ENCODE measurements at regions not wholly inside any gene's neighbourhood (a gene's known extent, or its start where the extent isn't known, plus 50 kb on each side); places are given as distances from the start of the nearest gene placed in this dataset.

- Mint-ChIP-seq H3K27me3 (peaks cover 0 to 4% (median 0%) of the 10 kb centered on the region in 5 donors), H3K4me1 (peaks cover 22 to 62% (median 55%) of the 10 kb centered on the region in 7 donors), H3K27ac (peak overlapping the region; percentile 60 to 93 (median 89)), H3K4me3 (peak overlapping the region; percentile 69 to 89 (median 76)), H3K36me3 (peaks cover 0 to 15% (median 0%) of the 10 kb centered on the region in 5 donors), H3K9me3 (peaks cover 0 to 3% (median 0%) of the 10 kb centered on the region in 11 donors)
- Histone ChIP-seq H3K9me3 (ENCODE audit: control insufficient read depth in 2 of 3, low read length in 3 of 3) (no peaks in the 10 kb centered on the region), H3K36me3 (ENCODE audit: control insufficient read depth in 2 of 3, insufficient read depth in 3 of 3, low read length in 3 of 3) (no peaks in the 10 kb centered on the region), H3K4me1 (ENCODE audit: control insufficient read depth in 2 of 2, insufficient read depth in 2 of 2, low read length in 2 of 2) (peaks cover 39 to 48% of the 10 kb centered on the region in 2 donors), H3K4me3 (ENCODE audit: low read length) (peak overlapping the region; percentile 29), H3K27ac (ENCODE audit: low read depth, low read length) (peak overlapping the region; percentile 39), H3K27me3 (ENCODE audit: control insufficient read depth in 2 of 2, insufficient read depth in 2 of 2, low read length in 2 of 2) (no peaks in the 10 kb centered on the region)
- intact Hi-C loops (cut with micrococcal nuclease): loop anchor here (1.0 to 5.0 kb wide), 3 partner anchors 7 to 162 kb away; no protein-coding TSS in a partner anchor
- POLR2A ChIA-PET: interaction anchor here (0.6 to 9.4 kb wide), 8 partner anchors 8 to 1167 kb away, joined by 3 to 113 read pairs (median 4); partner anchors contain the start of gene AMZ2
- ATAC-seq: peak; percentile 87
- peak in 7 of 9 donors; percentile 57 to 75 (median 64) for DNase-seq
- CTCF ChIA-PET: interaction anchor here (0.6 to 4.5 kb wide), 5 partner anchors 10 to 19 kb away, joined by 3 to 39 read pairs (median 11); no protein-coding TSS in a partner anchor
These were observed 62.9 kb upstream of the AMZ2 start for GRCh38 chr17:68184816-68185436.

DNA sequence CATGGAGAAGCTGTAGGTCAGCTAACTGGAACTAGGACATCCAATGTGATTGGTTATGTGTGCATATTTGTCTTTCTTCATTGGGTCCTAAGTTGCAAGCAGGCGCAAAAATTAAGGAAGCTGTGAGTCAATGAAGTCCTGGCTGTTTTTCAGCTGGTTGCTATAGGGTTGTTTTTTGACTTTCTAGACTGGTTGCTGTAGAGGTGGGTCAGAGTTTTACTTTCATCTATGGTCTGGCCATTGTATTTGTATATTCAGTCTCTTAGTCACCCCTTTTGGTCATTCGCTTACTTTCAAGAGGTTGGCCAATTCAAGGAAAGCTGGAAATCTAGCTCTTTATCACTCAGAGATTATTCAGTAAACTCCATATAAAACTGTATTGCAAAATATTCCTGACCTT lies 62.0 kb upstream of the AMZ2 start:
- no peak overlapping the region for H3K4me3 Mint-ChIP-seq
- intact Hi-C loops (cut with micrococcal nuclease): no loop called here
- Histone ChIP-seq H3K4me1 (ENCODE audit: control insufficient read depth in 2 of 2, insufficient read depth in 2 of 2, low read length in 2 of 2) (peaks cover 39 to 43% of the 10 kb centered on the region in 2 donors), H3K4me3 (ENCODE audit: low read length) (no peak overlapping the region), H3K27ac (ENCODE audit: low read depth, low read length) (no peak overlapping the region), H3K36me3 (ENCODE audit: control insufficient read depth in 2 of 3, insufficient read depth in 3 of 3, low read length in 3 of 3) (no peaks in the 10 kb centered on the region), H3K27me3 (ENCODE audit: control insufficient read depth in 2 of 2, insufficient read depth in 2 of 2, low read length in 2 of 2) (no peaks in the 10 kb centered on the region), H3K9me3 (ENCODE audit: control insufficient read depth in 2 of 3, low read length in 3 of 3) (no peaks in the 10 kb centered on the region)
- H3K4me1 Mint-ChIP-seq: peaks cover 18 to 55% (median 48%) of the 10 kb centered on the region in 7 donors
- peaks cover 0 to 7% (median 0%) of the 10 kb centered on the region in 5 donors for H3K27me3 Mint-ChIP-seq
- H3K27ac Mint-ChIP-seq: peak overlapping the region in 5 of 9 donors; percentile 36 to 93 (median 81)
- POLR2A ChIA-PET: interaction anchor here (0.6 to 9.4 kb wide), 7 partner anchors 9 to 1168 kb away, joined by 3 to 113 read pairs (median 5); partner anchors contain the start of genes AMZ2 and WIPI1
- ATAC-seq (no peak), DNase-seq (no peak)
- CTCF ChIA-PET: interaction anchor here (1.4 to 4.5 kb wide), 3 partner anchors 9 to 15 kb away, joined by 4 to 39 read pairs (median 27); no protein-coding TSS in a partner anchor
- no peaks in the 10 kb centered on the region for H3K9me3 Mint-ChIP-seq
- H3K36me3 Mint-ChIP-seq: peaks cover 0 to 11% (median 0%) of the 10 kb centered on the region in 5 donors

DNA sequence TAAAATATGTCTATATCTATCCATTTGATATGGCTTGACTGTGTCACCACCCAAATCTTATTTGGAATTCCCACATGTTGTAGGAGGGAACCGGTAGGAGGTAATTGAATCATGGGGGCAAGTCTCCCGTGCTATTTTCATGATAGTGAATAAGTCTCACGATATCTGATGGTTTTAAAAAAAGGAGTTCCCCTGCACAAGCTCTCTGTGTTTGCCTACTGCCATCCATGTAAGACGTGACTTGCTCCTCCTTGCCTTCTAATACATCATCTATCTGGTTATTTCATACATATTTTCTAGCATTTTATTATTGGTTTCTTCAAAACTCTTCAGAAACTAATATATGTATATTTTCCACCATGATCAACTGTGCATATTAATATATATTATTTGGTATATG lies 57.3 kb upstream of the AMZ2 start:
- Mint-ChIP-seq H3K4me1 (peaks cover 5 to 18% (median 11%) of the 10 kb centered on the region in 7 donors), H3K27ac (no peak overlapping the region), H3K4me3 (no peak overlapping the region), H3K27me3 (peaks cover 0 to 41% (median 0%) of the 10 kb centered on the region in 5 donors), H3K36me3 (peaks cover 0 to 4% (median 0%) of the 10 kb centered on the region in 5 donors), H3K9me3 (no peaks in the 10 kb centered on the region)
- Histone ChIP-seq H3K4me3 (ENCODE audit: low read length) (no peak overlapping the region), H3K9me3 (ENCODE audit: control insufficient read depth in 2 of 3, low read length in 3 of 3) (no peaks in the 10 kb centered on the region), H3K27me3 (ENCODE audit: control insufficient read depth in 2 of 2, insufficient read depth in 2 of 2, low read length in 2 of 2) (no peaks in the 10 kb centered on the region), H3K36me3 (ENCODE audit: control insufficient read depth in 2 of 3, insufficient read depth in 3 of 3, low read length in 3 of 3) (no peaks in the 10 kb centered on the region), H3K4me1 (ENCODE audit: control insufficient read depth in 2 of 2, insufficient read depth in 2 of 2, low read length in 2 of 2) (peaks cover 5 to 20% of the 10 kb centered on the region in 2 donors), H3K27ac (ENCODE audit: low read depth, low read length) (no peak overlapping the region)
- ChIA-PET POLR2A (interaction anchor here (1.2 kb wide), 2 partner anchors 9 to 10 kb away, joined by 3 to 5 read pairs; no protein-coding TSS in a partner anchor), CTCF (interaction anchor here (1.1 kb wide), 1 partner anchor 10 kb away, joined by 3 read pairs; no protein-coding TSS in a partner anchor)
- intact Hi-C loops (cut with micrococcal nuclease): no loop called here
- DNase-seq (no peak), ATAC-seq (no peak)

DNA sequence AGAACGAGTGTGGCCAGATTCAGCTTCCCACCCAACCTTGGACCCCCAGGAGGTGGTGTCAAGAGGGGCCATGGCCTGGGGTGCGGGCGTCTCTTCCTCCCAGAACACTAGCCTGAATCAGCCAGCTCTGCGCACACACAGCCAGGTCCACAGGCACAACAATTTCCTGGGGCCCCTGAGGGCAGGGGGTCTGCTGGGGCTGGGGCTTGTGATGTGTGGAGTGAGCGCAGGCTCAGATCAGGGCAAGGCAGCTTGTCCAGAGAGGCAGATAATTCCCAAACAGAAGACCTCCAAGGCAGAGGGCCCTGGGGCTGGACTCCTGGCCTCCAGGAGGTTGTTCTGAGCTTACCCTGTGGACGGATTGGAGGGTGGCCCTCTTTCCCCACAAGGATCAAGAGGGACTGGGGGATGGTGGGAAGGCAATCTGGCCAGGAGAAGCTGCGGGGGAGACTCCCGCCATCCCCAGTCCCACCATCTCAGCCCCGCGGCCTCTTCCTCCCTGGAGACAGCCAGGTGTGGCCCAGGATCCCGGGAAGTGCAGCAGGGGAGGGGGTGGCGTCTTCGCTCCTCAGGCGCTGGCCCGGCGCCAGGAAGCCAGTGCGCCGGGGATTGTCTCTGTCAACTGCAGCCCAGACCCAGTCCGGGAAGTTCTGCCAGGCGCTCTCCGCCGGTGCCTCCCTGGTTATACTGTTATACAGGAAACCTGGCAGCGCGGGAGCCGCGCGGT lies 52.0 kb upstream of the AMZ2 start:
- Mint-ChIP-seq H3K27ac (peak overlapping the region in 1 of 9 donors; percentile 13), H3K4me3 (peak overlapping the region; percentile 50 to 91 (median 73)), H3K27me3 (peaks cover 4 to 75% (median 9%) of the 10 kb centered on the region in 5 donors), H3K36me3 (peaks cover 0 to 4% (median 0%) of the 10 kb centered on the region in 5 donors), H3K9me3 (no peaks in the 10 kb centered on the region), H3K4me1 (peaks cover 8 to 34% (median 17%) of the 10 kb centered on the region in 7 donors)
- intact Hi-C loops (cut with micrococcal nuclease): no loop called here
- Histone ChIP-seq H3K36me3 (ENCODE audit: control insufficient read depth in 2 of 3, insufficient read depth in 3 of 3, low read length in 3 of 3) (no peaks in the 10 kb centered on the region), H3K27me3 (ENCODE audit: control insufficient read depth in 2 of 2, insufficient read depth in 2 of 2, low read length in 2 of 2) (peaks cover 0 to 4% of the 10 kb centered on the region in 2 donors), H3K4me3 (ENCODE audit: low read length) (no peak overlapping the region), H3K4me1 (ENCODE audit: control insufficient read depth in 2 of 2, insufficient read depth in 2 of 2, low read length in 2 of 2) (peaks cover 21 to 32% of the 10 kb centered on the region in 2 donors), H3K27ac (ENCODE audit: low read depth, low read length) (no peak overlapping the region), H3K9me3 (ENCODE audit: control insufficient read depth in 2 of 3, low read length in 3 of 3) (no peaks in the 10 kb centered on the region)
- CTCF ChIA-PET: interaction anchor here (1.5 to 1.9 kb wide), 3 partner anchors 9 to 23 kb away, joined by 3 to 7 read pairs (median 4); no protein-coding TSS in a partner anchor
- POLR2A ChIA-PET: interaction anchor here (1.0 to 8.1 kb wide), 4 partner anchors 11 to 262 kb away, joined by 3 to 113 read pairs (median 5); partner anchors contain the start of gene ARSG
- peak in 2 of 9 donors; percentile 21 to 31 for DNase-seq
- ATAC-seq: no peak

DNA sequence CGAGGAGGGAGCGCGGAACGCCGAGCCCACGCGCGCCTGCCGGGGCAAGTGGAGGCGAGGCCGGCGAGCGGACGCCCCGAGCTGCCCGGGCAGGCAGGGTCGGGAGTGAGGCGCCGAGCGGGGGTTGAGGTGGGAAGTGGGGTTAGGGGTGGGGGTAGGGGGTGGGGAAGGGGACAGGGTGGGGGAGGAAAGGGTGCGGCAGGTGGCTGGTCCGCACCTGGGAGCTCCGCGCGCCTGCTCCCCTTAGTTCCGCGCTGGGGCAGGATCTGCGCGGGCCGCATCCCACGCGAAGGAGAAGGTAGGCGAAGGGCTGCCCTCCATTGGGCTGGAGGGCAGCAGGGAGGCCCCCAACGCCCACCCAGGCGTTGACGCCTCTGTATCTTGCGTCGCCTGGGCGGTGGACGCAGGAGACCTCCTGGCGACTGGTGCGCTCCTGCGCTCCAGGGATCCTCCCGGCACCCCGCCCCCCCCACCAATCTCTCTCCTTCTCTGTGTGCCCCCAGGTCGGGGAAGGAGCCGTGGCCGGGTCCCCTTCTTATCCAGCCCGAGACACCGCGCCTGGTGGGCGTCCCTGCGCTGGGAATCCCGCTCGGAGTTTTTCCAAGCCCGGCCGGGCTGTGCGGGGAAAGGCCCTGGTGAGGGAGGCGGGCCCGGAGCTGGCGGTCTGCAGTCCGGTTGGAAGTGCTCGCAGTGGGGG lies 51.3 kb upstream of the AMZ2 start:
- Histone ChIP-seq H3K4me1 (ENCODE audit: control insufficient read depth in 2 of 2, insufficient read depth in 2 of 2, low read length in 2 of 2) (peaks cover 21 to 39% of the 10 kb centered on the region in 2 donors), H3K9me3 (ENCODE audit: control insufficient read depth in 2 of 3, low read length in 3 of 3) (no peaks in the 10 kb centered on the region), H3K4me3 (ENCODE audit: low read length) (peak overlapping the region; percentile 61), H3K27me3 (ENCODE audit: control insufficient read depth in 2 of 2, insufficient read depth in 2 of 2, low read length in 2 of 2) (peaks cover 0 to 4% of the 10 kb centered on the region in 2 donors), H3K27ac (ENCODE audit: low read depth, low read length) (no peak overlapping the region), H3K36me3 (ENCODE audit: control insufficient read depth in 2 of 3, insufficient read depth in 3 of 3, low read length in 3 of 3) (no peaks in the 10 kb centered on the region)
- DNase-seq (no peak), ATAC-seq (no peak)
- Mint-ChIP-seq H3K36me3 (peaks cover 0 to 4% (median 0%) of the 10 kb centered on the region in 5 donors), H3K27ac (no peak overlapping the region), H3K4me3 (peak overlapping the region in 9 of 10 donors; percentile 62 to 91 (median 75)), H3K27me3 (peaks cover 4 to 73% (median 9%) of the 10 kb centered on the region in 5 donors), H3K4me1 (peaks cover 11 to 39% (median 17%) of the 10 kb centered on the region in 7 donors), H3K9me3 (no peaks in the 10 kb centered on the region)
- POLR2A ChIA-PET: interaction anchor here (1.1 to 8.1 kb wide), 4 partner anchors 10 to 28 kb away, joined by 3 to 113 read pairs (median 5); no protein-coding TSS in a partner anchor
- intact Hi-C loops (cut with micrococcal nuclease): no loop called here
- CTCF ChIA-PET: interaction anchor here (1.6 to 1.9 kb wide), 2 partner anchors 8 to 24 kb away, joined by 3 to 7 read pairs; no protein-coding TSS in a partner anchor
